ENCODE measurements at regions not wholly inside any gene's neighbourhood (a gene's known extent, or its start where the extent isn't known, plus 50 kb on each side); places are given as distances from the start of the nearest gene placed in this dataset.

- ChIA-PET POLR2A (no interaction called here), CTCF (ENCODE audit: low intra/inter-chr PET ratio, low total read pairs) (no interaction called here)
- in situ Hi-C loops (cut with HindIII; ENCODE audit: extremely low pct_ligation_motif_present, low pct_unique_long_range_greater_than_20kb) (no loop called here), intact Hi-C loops (cut with micrococcal nuclease; ENCODE audit: unreplicated experiment) (no loop called here)
- Histone ChIP-seq H3K4me2 (ENCODE audit: low read depth, low read length) (no peak overlapping the region), H3K36me3 (replicated peaks in 1 of 2; ENCODE audit: control insufficient read depth in 1 of 2, insufficient read depth in 2 of 2, low read length in 2 of 2) (no peaks in the 10 kb centered on the region), H2AFZ (ENCODE audit: low read length) (no peak overlapping the region), H3K4me3 (replicated peaks in 1 of 3; ENCODE audit: insufficient read depth in 1 of 3, low read depth in 2 of 3, low read length in 3 of 3) (no peak overlapping the region), H4K20me1 (ENCODE audit: insufficient read depth, low read length) (no peaks in the 10 kb centered on the region), H3K4me1 (ENCODE audit: insufficient read depth, low read length) (no peaks in the 10 kb centered on the region), H3K27me3 (ENCODE audit: control insufficient read depth in 1 of 2, insufficient read depth in 2 of 2, low read length in 2 of 2) (no peaks in the 10 kb centered on the region), H3K9me3 (ENCODE audit: low read length) (no peaks in the 10 kb centered on the region), H3K79me2 (ENCODE audit: insufficient read depth, low read length) (no peaks in the 10 kb centered on the region), H3K9ac (ENCODE audit: insufficient read depth, low read depth, low read length) (no peak overlapping the region), H3K27ac (ENCODE audit: extremely low read length, insufficient read depth, low read length) (no peak overlapping the region)
- WGBS (ENCODE audit: low lambda C conversion rate), result 5% methylated on average over 4 of the region's 4 CpGs
- ATAC-seq (no peak), FAIRE-seq (no peak), DNase-seq (ENCODE audit: low spot score) (no peak)
- BruUV-seq (replicated peaks), result no TSS peak
- no peak for TF ChIP-seq FOSL2 (CRISPR knock-in tag; IDR thresholded peaks at IDR 0.05)
- no peak for TF ChIP-seq NBN (conservative IDR thresholded peaks at IDR 0.05)
- no peak for TF ChIP-seq MED1 (CRISPR knock-in tag; IDR thresholded peaks at IDR 0.05)
- no peak for TF ChIP-seq PPARG (CRISPR knock-in tag; conservative IDR thresholded peaks at IDR 0.05)
- no peak for TF ChIP-seq AHDC1 (CRISPR knock-in tag; IDR thresholded peaks at IDR 0.05; ENCODE audit: borderline replicate concordance)
Measured at GRCh38 chr5:115435065-115435777, 109.4 kb downstream of the FEM1C start.
